ENCODE measurements at regions not wholly inside any gene's neighbourhood (a gene's known extent, or its start where the extent isn't known, plus 50 kb on each side); places are given as distances from the start of the nearest gene placed in this dataset.
"Not testable (repeated sequence)": the region's sequence is repeated elsewhere in the genome, so short reads cannot be mapped to it uniquely, and the experiment has no call there.

- H3K4me1 ChIP-seq, result peaks cover 0 to 17% (median 3%) of the 10 kb centered on the region in 3 donors
- TF ChIP-seq POLR2A (IDR thresholded peaks at IDR 0.05), result no peak
- no peak for TF ChIP-seq CTCF (IDR thresholded peaks at IDR 0.05)
- 37 to 44% methylated on average over 3 of the region's 3 CpGs for WGBS, 2 donors
These were observed 152.6 kb downstream of the COPS8 start for GRCh38 chr2:237238249-237238648.

GRCh38 chr2:237240252-237240651, 154.6 kb downstream of the COPS8 start:
- 81 to 90% methylated on average over 5 of the region's 5 CpGs for WGBS, 2 donors
- Histone ChIP-seq H3K27ac (no peak overlapping the region), H3K4me3 (no peak overlapping the region), H3K27me3 (no peaks in the 10 kb centered on the region), H3K4me1 (peaks cover 0 to 3% (median 1%) of the 10 kb centered on the region in 3 donors), H3K9me3 (peaks cover 0 to 12% (median 12%) of the 10 kb centered on the region in 3 donors), H3K36me3 (no peaks in the 10 kb centered on the region)
- DNase-seq, result no peak
- TF ChIP-seq CTCF (IDR thresholded peaks at IDR 0.05) (no peak), POLR2A (IDR thresholded peaks at IDR 0.05) (no peak)
- intact Hi-C loops (cut with DNase I), result no loop called here

More at GRCh38 chr2:237238249-237238648, 152.6 kb downstream of the COPS8 start:
- H3K9me3 ChIP-seq, result peaks cover 0 to 12% (median 12%) of the 10 kb centered on the region in 3 donors
- no peak overlapping the region for H3K4me3 ChIP-seq
- H3K27ac ChIP-seq, result no peak overlapping the region
- DNase-seq, result no peak
- intact Hi-C loops (cut with DNase I), result no loop called here
- H3K36me3 ChIP-seq, result no peaks in the 10 kb centered on the region
- H3K27me3 ChIP-seq, result no peaks in the 10 kb centered on the region

GRCh38 chr2:237240868-237241267, 155.2 kb downstream of the COPS8 start:
- H3K27me3 ChIP-seq; H3K27ac ChIP-seq; H3K4me1 ChIP-seq; H3K4me3 ChIP-seq; H3K36me3 ChIP-seq; intact Hi-C loops (cut with DNase I); DNase-seq: not testable (repeated sequence)
- peaks cover 0 to 12% (median 12%) of the 10 kb centered on the region in 3 donors for H3K9me3 ChIP-seq
- WGBS, 2 donors, result 85 to 89% methylated on average over 3 of the region's 3 CpGs

GRCh38 chr2:237242091-237242536, 156.4 kb downstream of the COPS8 start:
- Histone ChIP-seq H3K27me3 (no peaks in the 10 kb centered on the region), H3K9me3 (peaks cover 0 to 12% (median 12%) of the 10 kb centered on the region in 3 donors), H3K27ac (peak overlapping the region in 1 of 4 donors; percentile 44), H3K4me1 (no peaks in the 10 kb centered on the region), H3K36me3 (no peaks in the 10 kb centered on the region), H3K4me3 (no peak overlapping the region)
- TF ChIP-seq POLR2A (IDR thresholded peaks at IDR 0.05), result no peak
- TF ChIP-seq CTCF (IDR thresholded peaks at IDR 0.05), result no peak
- no peak for DNase-seq
- WGBS, 2 donors, result 50 to 64% methylated on average over 1 of the region's 1 CpG
- intact Hi-C loops (cut with DNase I), result no loop called here

- no peak for TF ChIP-seq CTCF (IDR thresholded peaks at IDR 0.05)
- no peak for TF ChIP-seq POLR2A (IDR thresholded peaks at IDR 0.05)
- H3K4me3 ChIP-seq, result no peak overlapping the region
- no peaks in the 10 kb centered on the region for H3K36me3 ChIP-seq
- intact Hi-C loops (cut with DNase I), result no loop called here
- no peaks in the 10 kb centered on the region for H3K27me3 ChIP-seq
- DNase-seq, result no peak
- no peaks in the 10 kb centered on the region for H3K4me1 ChIP-seq
- H3K27ac ChIP-seq, result no peak overlapping the region
- H3K9me3 ChIP-seq, result peaks cover 0 to 12% (median 12%) of the 10 kb centered on the region in 3 donors
- 48 to 52% methylated on average over 2 of the region's 2 CpGs for WGBS, 2 donors
These were observed 157.8 kb downstream of the COPS8 start for GRCh38 chr2:237243487-237243886.

GRCh38 chr2:237244178-237244577, 158.5 kb downstream of the COPS8 start:
- intact Hi-C loops (cut with DNase I), result no loop called here
- Histone ChIP-seq H3K4me1 (no peaks in the 10 kb centered on the region), H3K27me3 (no peaks in the 10 kb centered on the region), H3K9me3 (peaks cover 0 to 12% (median 12%) of the 10 kb centered on the region in 3 donors), H3K36me3 (no peaks in the 10 kb centered on the region), H3K27ac (peak overlapping the region in 3 of 4 donors; percentile 30 to 64 (median 42)), H3K4me3 (no peak overlapping the region)
- no peak for DNase-seq
- WGBS, 2 donors, result 44 to 62% methylated on average over 2 of the region's 2 CpGs
- TF ChIP-seq CTCF (IDR thresholded peaks at IDR 0.05) (no peak), POLR2A (IDR thresholded peaks at IDR 0.05) (no peak)

Measured in esophagus squamous epithelium (tissue), 5 donors.